ENCODE measurements at regions not wholly inside any gene's neighbourhood (a gene's known extent, or its start where the extent isn't known, plus 50 kb on each side); places are given as distances from the start of the nearest gene placed in this dataset.

DNA sequence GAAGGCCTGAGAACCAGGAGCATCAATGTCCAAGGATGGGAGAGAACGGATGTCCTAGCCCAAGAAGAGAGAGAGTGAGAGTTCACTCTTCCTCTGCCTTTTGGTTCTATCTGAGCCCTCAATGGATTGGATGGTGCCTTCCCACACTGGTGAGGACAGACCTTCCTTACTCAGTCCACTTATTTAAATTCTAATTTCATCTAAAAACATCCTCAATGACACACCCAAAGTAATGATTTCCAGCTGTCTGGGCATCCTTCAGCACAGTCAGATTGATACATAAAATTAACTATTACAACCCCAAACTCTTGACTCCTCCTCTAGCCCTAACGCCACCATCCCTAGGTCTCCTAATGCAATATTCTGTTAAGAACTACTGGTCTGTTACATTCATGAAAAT is 122.0 kb downstream of the GAS1 start:
- Histone ChIP-seq H3K27ac (ENCODE audit: low read length) (no peak overlapping the region), H3K9me3 (no peaks in the 10 kb centered on the region), H3K4me1 (ENCODE audit: control insufficient read depth in 1 of 2, extremely low read depth in 1 of 2, insufficient read depth in 2 of 2, low read length in 2 of 2) (no peaks in the 10 kb centered on the region), H3K27me3 (replicated peaks in 1 of 2; ENCODE audit: control insufficient read depth in 2 of 2, extremely low read depth in 1 of 2, insufficient read depth in 2 of 2, low read length in 1 of 2) (no peaks in the 10 kb centered on the region), H3K36me3 (ENCODE audit: control insufficient read depth in 2 of 2, extremely low read depth in 1 of 2, insufficient read depth in 1 of 2, low read length in 1 of 2) (no peaks in the 10 kb centered on the region), H3K4me3 (ENCODE audit: control insufficient read depth in 1 of 2, extremely low read depth in 1 of 2, low read length in 1 of 2) (no peak overlapping the region)
- H3K4me3 Mint-ChIP-seq: no peak overlapping the region
- H3K36me3 Mint-ChIP-seq: no peaks in the 10 kb centered on the region
- H3K27ac Mint-ChIP-seq: no peak overlapping the region
- peaks cover 0 to 9% (median 3%) of the 10 kb centered on the region in 3 donors for H3K9me3 Mint-ChIP-seq
- ChIA-PET POLR2A (no interaction called here), CTCF (no interaction called here)
- H3K4me1 Mint-ChIP-seq: no peaks in the 10 kb centered on the region
- H3K27me3 Mint-ChIP-seq: peaks cover 3% of the 10 kb centered on the region in 2 donors
- DNase-seq: no peak
- no peak for ATAC-seq (replicated peaks in 1 of 4)
- WGBS (ENCODE audit: insufficient coverage): 50% methylated on average over 1 of the region's 2 CpGs

DNA sequence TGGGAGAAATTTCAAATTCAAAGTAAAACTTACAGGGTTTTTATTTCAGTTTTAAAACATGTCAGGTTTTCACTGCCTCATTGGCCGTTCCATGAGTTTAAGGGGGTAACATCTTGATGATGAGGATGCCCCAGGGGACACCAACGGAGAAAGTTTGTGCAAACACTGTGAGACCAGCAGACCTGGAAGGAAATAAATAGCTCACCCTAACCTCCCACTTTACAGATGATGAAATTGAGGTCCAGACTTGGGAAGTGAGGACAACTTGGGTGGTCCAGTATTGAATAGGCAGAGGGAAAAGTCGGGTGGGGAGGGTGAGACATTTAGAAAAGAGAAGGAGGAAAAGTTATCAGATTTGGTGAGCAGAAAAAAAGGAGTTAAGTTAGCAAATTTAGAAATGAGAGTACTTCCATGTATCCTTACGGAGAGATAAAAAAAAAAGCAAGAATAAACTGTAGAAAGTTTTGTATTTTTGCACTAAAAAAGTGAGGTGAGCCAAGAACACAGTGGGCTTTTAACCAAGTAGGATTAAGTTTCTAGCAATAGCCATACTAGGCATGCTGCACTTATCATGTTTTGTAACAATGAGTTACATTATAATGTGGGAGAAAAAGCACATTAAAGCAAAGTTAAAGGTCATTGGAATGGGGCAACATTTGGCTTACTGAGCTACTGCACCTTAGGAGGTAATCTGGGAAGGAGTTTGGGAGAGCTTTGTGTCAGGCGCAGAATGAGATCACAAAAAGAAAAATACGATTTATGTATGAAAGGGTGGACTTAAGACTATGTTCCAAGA is 125.1 kb downstream of the GAS1 start:
- Mint-ChIP-seq H3K36me3 (no peaks in the 10 kb centered on the region), H3K4me3 (no peak overlapping the region), H3K4me1 (no peaks in the 10 kb centered on the region), H3K9me3 (peaks cover 0 to 9% (median 3%) of the 10 kb centered on the region in 3 donors), H3K27ac (no peak overlapping the region), H3K27me3 (peaks cover 3% of the 10 kb centered on the region in 2 donors)
- Histone ChIP-seq H3K4me1 (ENCODE audit: control insufficient read depth in 1 of 2, extremely low read depth in 1 of 2, insufficient read depth in 2 of 2, low read length in 2 of 2) (no peaks in the 10 kb centered on the region), H3K36me3 (ENCODE audit: control insufficient read depth in 2 of 2, extremely low read depth in 1 of 2, insufficient read depth in 1 of 2, low read length in 1 of 2) (no peaks in the 10 kb centered on the region), H3K9me3 (no peaks in the 10 kb centered on the region), H3K4me3 (ENCODE audit: control insufficient read depth in 1 of 2, extremely low read depth in 1 of 2, low read length in 1 of 2) (no peak overlapping the region), H3K27ac (ENCODE audit: low read length) (no peak overlapping the region), H3K27me3 (replicated peaks in 1 of 2; ENCODE audit: control insufficient read depth in 2 of 2, extremely low read depth in 1 of 2, insufficient read depth in 2 of 2, low read length in 1 of 2) (no peaks in the 10 kb centered on the region)
- 29% methylated on average over 3 of the region's 6 CpGs for WGBS (ENCODE audit: insufficient coverage)
- no peak for ATAC-seq (replicated peaks in 1 of 4)
- ChIA-PET CTCF (no interaction called here), POLR2A (interaction anchor here in 1 of 2 donors (0.6 kb wide), 1 partner anchor 124 kb away, joined by 3 read pairs; no protein-coding TSS in a partner anchor)
- no peak for DNase-seq

- Mint-ChIP-seq H3K9me3 (peaks cover 0 to 9% (median 3%) of the 10 kb centered on the region in 3 donors), H3K27ac (no peak overlapping the region), H3K4me1 (no peaks in the 10 kb centered on the region), H3K36me3 (no peaks in the 10 kb centered on the region), H3K4me3 (no peak overlapping the region), H3K27me3 (peaks cover 3% of the 10 kb centered on the region in 2 donors)
- POLR2A ChIA-PET: no interaction called here
- Histone ChIP-seq H3K36me3 (ENCODE audit: control insufficient read depth in 2 of 2, extremely low read depth in 1 of 2, insufficient read depth in 1 of 2, low read length in 1 of 2) (no peaks in the 10 kb centered on the region), H3K4me1 (ENCODE audit: control insufficient read depth in 1 of 2, extremely low read depth in 1 of 2, insufficient read depth in 2 of 2, low read length in 2 of 2) (no peaks in the 10 kb centered on the region), H3K27me3 (replicated peaks in 1 of 2; ENCODE audit: control insufficient read depth in 2 of 2, extremely low read depth in 1 of 2, insufficient read depth in 2 of 2, low read length in 1 of 2) (peaks cover 0 to 3% of the 10 kb centered on the region in 2 experiments), H3K27ac (ENCODE audit: low read length) (no peak overlapping the region), H3K4me3 (ENCODE audit: control insufficient read depth in 1 of 2, extremely low read depth in 1 of 2, low read length in 1 of 2) (no peak overlapping the region), H3K9me3 (no peaks in the 10 kb centered on the region)
- WGBS (ENCODE audit: insufficient coverage): 60% methylated on average over 2 of the region's 8 CpGs
- CTCF ChIA-PET: no interaction called here
- DNase-seq (no peak), ATAC-seq (replicated peaks in 1 of 4) (no peak)
Measured at GRCh38 chr9:86821006-86821845, 126.1 kb downstream of the GAS1 start.

GRCh38 chr9:86819552-86819951 is 127.8 kb downstream of the GAS1 start:
- H3K27me3 Mint-ChIP-seq: peaks cover 0 to 6% of the 10 kb centered on the region in 2 donors
- H3K4me3 Mint-ChIP-seq: no peak overlapping the region
- H3K27ac Mint-ChIP-seq: no peak overlapping the region
- no peaks in the 10 kb centered on the region for H3K4me1 ChIP-seq (ENCODE audit: control insufficient read depth in 1 of 2, extremely low read depth in 1 of 2, insufficient read depth in 2 of 2, low read length in 2 of 2)
- H3K4me3 ChIP-seq (ENCODE audit: control insufficient read depth in 1 of 2, extremely low read depth in 1 of 2, low read length in 1 of 2): no peak overlapping the region
- H3K9me3 ChIP-seq: no peaks in the 10 kb centered on the region
- no peaks in the 10 kb centered on the region for H3K4me1 Mint-ChIP-seq
- H3K27me3 ChIP-seq (replicated peaks in 1 of 2; ENCODE audit: control insufficient read depth in 2 of 2, extremely low read depth in 1 of 2, insufficient read depth in 2 of 2, low read length in 1 of 2): peaks cover 0 to 3% of the 10 kb centered on the region in 2 experiments
- ChIA-PET CTCF (no interaction called here), POLR2A (no interaction called here)
- H3K36me3 ChIP-seq (ENCODE audit: control insufficient read depth in 2 of 2, extremely low read depth in 1 of 2, insufficient read depth in 1 of 2, low read length in 1 of 2): no peaks in the 10 kb centered on the region
- H3K9me3 Mint-ChIP-seq: no peaks in the 10 kb centered on the region
- no peaks in the 10 kb centered on the region for H3K36me3 Mint-ChIP-seq
- ATAC-seq (replicated peaks in 1 of 4): no peak
- H3K27ac ChIP-seq (ENCODE audit: low read length): no peak overlapping the region
- DNase-seq: no peak
- no CpG with 5 or more reads among the region's 1 CpG for WGBS (ENCODE audit: insufficient coverage)

DNA sequence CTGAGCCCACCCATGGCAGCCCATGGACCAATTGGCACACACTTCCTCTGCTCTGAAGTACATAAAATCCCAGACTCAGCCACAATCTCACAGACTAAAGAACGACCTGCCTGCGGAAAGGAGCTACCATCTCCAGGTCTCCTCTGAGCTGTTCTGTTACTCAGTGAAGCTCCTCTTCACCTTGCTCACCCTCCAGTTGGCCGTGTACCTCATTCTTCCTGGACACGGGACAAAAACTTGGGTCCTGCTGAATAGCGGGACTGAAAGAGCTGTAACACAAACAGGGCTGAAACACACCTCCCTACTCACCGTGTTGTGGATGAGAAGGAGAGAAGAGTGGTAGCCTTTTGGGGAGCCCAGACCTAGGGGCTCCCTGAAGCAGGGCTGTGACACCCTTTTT is 128.7 kb downstream of the GAS1 start:
- Histone ChIP-seq H3K27me3 (replicated peaks in 1 of 2; ENCODE audit: control insufficient read depth in 2 of 2, extremely low read depth in 1 of 2, insufficient read depth in 2 of 2, low read length in 1 of 2) (peaks cover 0 to 3% of the 10 kb centered on the region in 2 experiments), H3K4me3 (ENCODE audit: control insufficient read depth in 1 of 2, extremely low read depth in 1 of 2, low read length in 1 of 2) (no peak overlapping the region), H3K36me3 (ENCODE audit: control insufficient read depth in 2 of 2, extremely low read depth in 1 of 2, insufficient read depth in 1 of 2, low read length in 1 of 2) (no peaks in the 10 kb centered on the region), H3K4me1 (ENCODE audit: control insufficient read depth in 1 of 2, extremely low read depth in 1 of 2, insufficient read depth in 2 of 2, low read length in 2 of 2) (no peaks in the 10 kb centered on the region), H3K27ac (ENCODE audit: low read length) (no peak overlapping the region), H3K9me3 (no peaks in the 10 kb centered on the region)
- Mint-ChIP-seq H3K9me3 (no peaks in the 10 kb centered on the region), H3K27me3 (peaks cover 6% of the 10 kb centered on the region in 2 donors), H3K27ac (no peak overlapping the region), H3K4me3 (no peak overlapping the region), H3K36me3 (no peaks in the 10 kb centered on the region), H3K4me1 (no peaks in the 10 kb centered on the region)
- DNase-seq (no peak), ATAC-seq (replicated peaks in 1 of 4) (no peak)
- WGBS (ENCODE audit: insufficient coverage): 73% methylated on average over 3 of the region's 6 CpGs
- ChIA-PET CTCF (no interaction called here), POLR2A (no interaction called here)

GRCh38 chr9:86816868-86817267 is 130.4 kb downstream of the GAS1 start:
- DNase-seq (no peak), ATAC-seq (replicated peaks in 1 of 4) (no peak)
- Histone ChIP-seq H3K4me1 (ENCODE audit: control insufficient read depth in 1 of 2, extremely low read depth in 1 of 2, insufficient read depth in 2 of 2, low read length in 2 of 2) (no peaks in the 10 kb centered on the region), H3K9me3 (no peaks in the 10 kb centered on the region), H3K36me3 (ENCODE audit: control insufficient read depth in 2 of 2, extremely low read depth in 1 of 2, insufficient read depth in 1 of 2, low read length in 1 of 2) (no peaks in the 10 kb centered on the region), H3K4me3 (ENCODE audit: control insufficient read depth in 1 of 2, extremely low read depth in 1 of 2, low read length in 1 of 2) (no peak overlapping the region), H3K27me3 (replicated peaks in 1 of 2; ENCODE audit: control insufficient read depth in 2 of 2, extremely low read depth in 1 of 2, insufficient read depth in 2 of 2, low read length in 1 of 2) (peaks cover 0 to 3% of the 10 kb centered on the region in 2 experiments), H3K27ac (ENCODE audit: low read length) (no peak overlapping the region)
- Mint-ChIP-seq H3K27me3 (peaks cover 6 to 8% of the 10 kb centered on the region in 2 donors), H3K9me3 (no peaks in the 10 kb centered on the region), H3K4me3 (no peak overlapping the region), H3K36me3 (no peaks in the 10 kb centered on the region), H3K4me1 (no peaks in the 10 kb centered on the region), H3K27ac (no peak overlapping the region)
- WGBS (ENCODE audit: insufficient coverage): 71% methylated on average over 4 of the region's 5 CpGs
- POLR2A ChIA-PET: no interaction called here
- CTCF ChIA-PET: no interaction called here
